GM23338 (cell line): ENCODE measurements at regions not wholly inside any gene's neighbourhood (a gene's known extent, or its start where the extent isn't known, plus 50 kb on each side); places are given as distances from the start of the nearest gene placed in this dataset.

Source experiments
- ATAC-seq: fragments of 200-7000 bp; cut with Tn5 transposase; 3 replicates; pipeline ENCODE4 v1.9.1; 2020
- DNase-seq: peaks from one replicate; pipeline ENCODE4 v3.0.0-alpha.2; 2015; ENCODE audit warnings: low spot score
- H2AFZ ChIP-seq: fragments of 200-600 bp; sonication (generic); 2 replicates; pipeline ENCODE4 v1.8.0; 2016; ENCODE audit warnings: antibody characterized with exemption, mild to moderate bottlenecking, moderate library complexity
- H3F3A ChIP-seq: fragments of 200-600 bp; sonication (generic); replicated peaks from 2 replicates; pipeline ENCODE4 v1.8.0; 2017; ENCODE audit warnings: antibody characterized with exemption, mixed run types, low read depth
- H3K27ac ChIP-seq: fragments of 200-600 bp; sonication (generic); 2 replicates; pipeline ENCODE4 v1.6.1; 2016; ENCODE audit warnings: low read depth
- H3K27me3 ChIP-seq: fragments of 200-600 bp; sonication (generic); 2 replicates; pipeline ENCODE4 v1.8.0; 2016; ENCODE audit warnings: mild to moderate bottlenecking, mixed run types, moderate library complexity; ENCODE audit not compliant: insufficient read depth
- H3K36me3 ChIP-seq: fragments of 200-600 bp; sonication (generic); 2 replicates; pipeline ENCODE4 v1.8.0; 2016; ENCODE audit warnings: mild to moderate bottlenecking; ENCODE audit not compliant: insufficient read depth
- H3K4me1 ChIP-seq: fragments of 200-600 bp; sonication (generic); 2 replicates; pipeline ENCODE4 v1.8.0; 2016; ENCODE audit warnings: mild to moderate bottlenecking, moderate library complexity; ENCODE audit not compliant: insufficient read depth
- H3K4me2 ChIP-seq: fragments of 200-600 bp; sonication (generic); 2 replicates; pipeline ENCODE4 v1.7.1; 2017; ENCODE audit warnings: mixed run types
- H3K4me3 ChIP-seq: fragments of 200-600 bp; sonication (generic); 2 replicates; pipeline ENCODE4 v1.6.1; 2016; ENCODE audit warnings: mixed run types
- H3K79me2 ChIP-seq: fragments of 200-600 bp; sonication (generic); replicated peaks from 2 replicates; pipeline ENCODE4 v1.8.0; 2017; ENCODE audit warnings: mild to moderate bottlenecking; ENCODE audit not compliant: insufficient read depth
- H3K9me2 ChIP-seq: fragments of 200-600 bp; sonication (generic); 2 replicates; pipeline ENCODE4 v1.8.0; 2017; ENCODE audit not compliant: insufficient read depth
- H4K20me1 ChIP-seq: fragments of 200-600 bp; sonication (generic); replicated peaks from 2 replicates; pipeline ENCODE4 v1.8.0; 2017; ENCODE audit warnings: mild to moderate bottlenecking; ENCODE audit not compliant: insufficient read depth
- H3K27ac Mint-ChIP-seq: 2 replicates; pipeline ENCODE4 v1.8.0; 2020; ENCODE audit warnings: inconsistent platforms, mild to moderate bottlenecking, moderate library complexity, mixed read lengths
- H3K27me3 Mint-ChIP-seq: 3 replicates; pipeline ENCODE4 v1.8.0; 2022; ENCODE audit warnings: low read depth, mild to moderate bottlenecking, moderate library complexity, mixed read lengths, inconsistent platforms; ENCODE audit not compliant: insufficient read depth, poor library complexity
- H3K36me3 Mint-ChIP-seq: 3 replicates; pipeline ENCODE4 v1.8.0; 2021; ENCODE audit warnings: low read depth, mild to moderate bottlenecking, inconsistent platforms, moderate library complexity, mixed read lengths
- H3K4me1 Mint-ChIP-seq: 3 replicates; pipeline ENCODE4 v1.8.0; 2020; ENCODE audit warnings: mild to moderate bottlenecking, inconsistent platforms, mixed read lengths
- H3K4me3 Mint-ChIP-seq: 3 replicates; pipeline ENCODE4 v1.8.0; 2021; ENCODE audit warnings: moderate library complexity, mild to moderate bottlenecking, inconsistent platforms, mixed read lengths
- H3K9me3 Mint-ChIP-seq: 3 replicates; pipeline ENCODE4 v1.8.0; 2020; ENCODE audit warnings: moderate library complexity, mild to moderate bottlenecking, inconsistent platforms, mixed read lengths
- ETS1 ChIP-seq: IDR thresholded peaks from 2 replicates; pipeline ENCODE4 v1.6.1; 2016; ENCODE audit warnings: antibody characterized with exemption
- EZH2 ChIP-seq: fragments of 200-600 bp; sonication (generic); IDR thresholded peaks from one replicate; pipeline ENCODE4 v1.8.0; 2017; ENCODE audit warnings: antibody characterized with exemption, mild to moderate bottlenecking, low read depth; ENCODE audit not compliant: unreplicated experiment
- NANOG ChIP-seq: IDR thresholded peaks from 2 replicates; pipeline ENCODE4 v1.6.1; 2016; ENCODE audit warnings: antibody characterized with exemption, borderline replicate concordance
- ZNF331 ChIP-seq: fragments of 250-450 bp; sonication (Bioruptor Pico); IDR thresholded peaks from 2 replicates; pipeline ENCODE4 v1.5.0; 2020; ENCODE audit warnings: low read depth, mild to moderate bottlenecking, moderate library complexity
- ZNF462 ChIP-seq: fragments of 250-450 bp; sonication (Bioruptor Pico); IDR thresholded peaks from 2 replicates; pipeline ENCODE4 v1.5.0; 2020; ENCODE audit warnings: mild to moderate bottlenecking, moderate library complexity

- TF ChIP-seq ZNF462 (no peak), NANOG (no peak), ZNF331 (CRISPR knock-in tag) (no peak)
Observed at GRCh38 chr2:177028296-177028695, 184.3 kb upstream of the HNRNPA3 start (continued).

GRCh38 chr2:177029075-177029474 lies 183.5 kb upstream of the HNRNPA3 start:
- H3K4me1 ChIP-seq, result peaks cover 12% of the 10 kb centered on the region; the same call in 1 of the 2 replicates
- no peaks in the 10 kb centered on the region for H3K36me3 Mint-ChIP-seq
- no peaks in the 10 kb centered on the region for H3K27me3 ChIP-seq
- H3K27ac Mint-ChIP-seq, result no peak overlapping the region; the same call in 1 of the 2 replicates
- no peaks in the 10 kb centered on the region for H4K20me1 ChIP-seq
- no peaks in the 10 kb centered on the region for H3K9me2 ChIP-seq
- H3K4me1 Mint-ChIP-seq, result peaks cover 23% of the 10 kb centered on the region; the same call in 2 of the 3 replicates
- ATAC-seq (no peak), DNase-seq (no peak)
- H3F3A ChIP-seq, result no peaks in the 10 kb centered on the region
- no peak overlapping the region for H3K4me2 ChIP-seq
- no peaks in the 10 kb centered on the region for H3K9me3 Mint-ChIP-seq
- H3K36me3 ChIP-seq, result no peaks in the 10 kb centered on the region
- H3K4me3 ChIP-seq, result no peak overlapping the region
- H3K4me3 Mint-ChIP-seq, result no peak overlapping the region
- H3K79me2 ChIP-seq, result no peaks in the 10 kb centered on the region
- no peaks in the 10 kb centered on the region for H3K27me3 Mint-ChIP-seq
- H3K27ac ChIP-seq, result no peak overlapping the region
- TF ChIP-seq ETS1 (no peak), EZH2 (no peak)
- H2AFZ ChIP-seq, result no peak overlapping the region
